Adrenal gland (tissue), 5 donors: ENCODE measurements at regions not wholly inside any gene's neighbourhood (a gene's known extent, or its start where the extent isn't known, plus 50 kb on each side); places are given as distances from the start of the nearest gene placed in this dataset.

Experiments
- CTCF ChIP-seq, 6 experiments: fragments of 450-650 bp in 4 of 6; fragments of 200-600 bp in 2 of 6; sonication (generic) in 1 of 6; IDR thresholded peaks; 1 replicate in 5 of 6; 2 replicates in 1 of 6; pipeline versions ENCODE4 v1.5.1 to v1.8.0; 2016 to 2021; ENCODE audit warnings: antibody characterized with exemption in 6 of 6, mild to moderate bottlenecking in 2 of 6, moderate library complexity in 1 of 6
- POLR2A ChIP-seq, 2 donors: fragments of 450-650 bp; IDR thresholded peaks; one replicate each; pipeline ENCODE4 v1.6.1; 2017; ENCODE audit warnings: antibody characterized with exemption in 2 of 2, mild to moderate bottlenecking in 2 of 2, moderate library complexity in 1 of 2
- donor health status: DM: no; HTN: no; CAD: no.

GRCh38 chr4:164251257-164251656 is 502.7 kb upstream of the SMIM31 start:
- TF ChIP-seq CTCF (IDR thresholded peaks at IDR 0.05) (no peak), POLR2A (IDR thresholded peaks at IDR 0.05) (no peak)
